ENCODE measurements at regions not wholly inside any gene's neighbourhood (a gene's known extent, or its start where the extent isn't known, plus 50 kb on each side); places are given as distances from the start of the nearest gene placed in this dataset.
"Not testable (repeated sequence)": the region's sequence is repeated elsewhere in the genome, so short reads cannot be mapped to it uniquely, and the experiment has no call there.

GRCh38 chr17:27099266-27099665, 194.6 kb upstream of the WSB1 start:
- DNase-seq = not testable (repeated sequence)

GRCh38 chr17:27104605-27105221, 189.2 kb upstream of the WSB1 start:
- DNase-seq = not testable (repeated sequence)

- DNase-seq = no peak
Measured at GRCh38 chr17:27105636-27106035, 188.3 kb upstream of the WSB1 start.

GRCh38 chr17:27106347-27106981, 187.4 kb upstream of the WSB1 start:
- no peak for DNase-seq

GRCh38 chr17:27106982-27107360, 186.9 kb upstream of the WSB1 start:
- no peak for DNase-seq

- DNase-seq = not testable (repeated sequence)
Measured at GRCh38 chr17:27107386-27108328, 186.3 kb upstream of the WSB1 start.

- no peak for DNase-seq
Measured at GRCh38 chr17:27109346-27109745, 184.6 kb upstream of the WSB1 start.

- DNase-seq = no peak
Measured at GRCh38 chr17:27153005-27153404, 140.9 kb upstream of the WSB1 start.

GRCh38 chr17:27155866-27156265, 138.0 kb upstream of the WSB1 start:
- DNase-seq = no peak

- no peak for DNase-seq
Measured at GRCh38 chr17:27157297-27157696, 136.6 kb upstream of the WSB1 start.

GRCh38 chr17:27157898-27158297, 136.0 kb upstream of the WSB1 start:
- no peak for DNase-seq

GRCh38 chr17:27158382-27158781, 135.5 kb upstream of the WSB1 start:
- no peak for DNase-seq

GRCh38 chr17:27180322-27180721, 113.6 kb upstream of the WSB1 start:
- DNase-seq = no peak

GRCh38 chr17:27181379-27181925, 112.5 kb upstream of the WSB1 start:
- DNase-seq = not testable (repeated sequence)

- DNase-seq = no peak
Measured at GRCh38 chr17:27181935-27182334, 112.0 kb upstream of the WSB1 start.

GRCh38 chr17:27197505-27197904, 96.4 kb upstream of the WSB1 start:
- DNase-seq = not testable (repeated sequence)

GRCh38 chr17:27199948-27200347, 94.0 kb upstream of the WSB1 start:
- no peak for DNase-seq

GRCh38 chr17:27200476-27200875, 93.4 kb upstream of the WSB1 start:
- DNase-seq = no peak

- no peak for DNase-seq
Measured at GRCh38 chr17:27203241-27203640, 90.7 kb upstream of the WSB1 start.

- no peak for DNase-seq
Measured at GRCh38 chr17:27206447-27206846, 87.5 kb upstream of the WSB1 start.

- DNase-seq = no peak
Measured at GRCh38 chr17:27207073-27207513, 86.8 kb upstream of the WSB1 start.

GRCh38 chr17:27208370-27208769, 85.5 kb upstream of the WSB1 start:
- not testable (repeated sequence) for DNase-seq

GRCh38 chr17:27209316-27209715, 84.6 kb upstream of the WSB1 start:
- DNase-seq = no peak
